ENCODE measurements at regions not wholly inside any gene's neighbourhood (a gene's known extent, or its start where the extent isn't known, plus 50 kb on each side); places are given as distances from the start of the nearest gene placed in this dataset.

DNA sequence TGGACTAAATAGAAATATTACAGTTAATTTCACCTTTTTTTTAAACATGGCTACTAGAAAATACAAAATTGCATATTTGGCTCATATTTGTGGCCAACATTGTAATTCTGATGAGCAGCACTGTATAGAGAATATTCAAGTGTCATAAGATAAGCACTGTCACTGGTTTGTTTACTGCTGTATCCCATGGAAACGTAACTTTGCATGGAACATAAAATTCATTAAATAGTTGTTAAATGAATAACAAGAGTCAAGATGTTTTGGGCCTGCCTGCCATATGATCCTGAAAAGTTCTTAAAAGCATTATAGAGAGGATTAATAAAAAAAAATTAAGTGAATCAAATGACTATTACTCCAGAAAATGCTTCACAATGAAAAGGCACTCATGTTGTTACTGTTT, 763.7 kb upstream of the CRIM1 start (continued):
- no peak for TF ChIP-seq SP1 (CRISPR knock-in tag; conservative IDR thresholded peaks at IDR 0.05)
- TF ChIP-seq, protein P1, sequence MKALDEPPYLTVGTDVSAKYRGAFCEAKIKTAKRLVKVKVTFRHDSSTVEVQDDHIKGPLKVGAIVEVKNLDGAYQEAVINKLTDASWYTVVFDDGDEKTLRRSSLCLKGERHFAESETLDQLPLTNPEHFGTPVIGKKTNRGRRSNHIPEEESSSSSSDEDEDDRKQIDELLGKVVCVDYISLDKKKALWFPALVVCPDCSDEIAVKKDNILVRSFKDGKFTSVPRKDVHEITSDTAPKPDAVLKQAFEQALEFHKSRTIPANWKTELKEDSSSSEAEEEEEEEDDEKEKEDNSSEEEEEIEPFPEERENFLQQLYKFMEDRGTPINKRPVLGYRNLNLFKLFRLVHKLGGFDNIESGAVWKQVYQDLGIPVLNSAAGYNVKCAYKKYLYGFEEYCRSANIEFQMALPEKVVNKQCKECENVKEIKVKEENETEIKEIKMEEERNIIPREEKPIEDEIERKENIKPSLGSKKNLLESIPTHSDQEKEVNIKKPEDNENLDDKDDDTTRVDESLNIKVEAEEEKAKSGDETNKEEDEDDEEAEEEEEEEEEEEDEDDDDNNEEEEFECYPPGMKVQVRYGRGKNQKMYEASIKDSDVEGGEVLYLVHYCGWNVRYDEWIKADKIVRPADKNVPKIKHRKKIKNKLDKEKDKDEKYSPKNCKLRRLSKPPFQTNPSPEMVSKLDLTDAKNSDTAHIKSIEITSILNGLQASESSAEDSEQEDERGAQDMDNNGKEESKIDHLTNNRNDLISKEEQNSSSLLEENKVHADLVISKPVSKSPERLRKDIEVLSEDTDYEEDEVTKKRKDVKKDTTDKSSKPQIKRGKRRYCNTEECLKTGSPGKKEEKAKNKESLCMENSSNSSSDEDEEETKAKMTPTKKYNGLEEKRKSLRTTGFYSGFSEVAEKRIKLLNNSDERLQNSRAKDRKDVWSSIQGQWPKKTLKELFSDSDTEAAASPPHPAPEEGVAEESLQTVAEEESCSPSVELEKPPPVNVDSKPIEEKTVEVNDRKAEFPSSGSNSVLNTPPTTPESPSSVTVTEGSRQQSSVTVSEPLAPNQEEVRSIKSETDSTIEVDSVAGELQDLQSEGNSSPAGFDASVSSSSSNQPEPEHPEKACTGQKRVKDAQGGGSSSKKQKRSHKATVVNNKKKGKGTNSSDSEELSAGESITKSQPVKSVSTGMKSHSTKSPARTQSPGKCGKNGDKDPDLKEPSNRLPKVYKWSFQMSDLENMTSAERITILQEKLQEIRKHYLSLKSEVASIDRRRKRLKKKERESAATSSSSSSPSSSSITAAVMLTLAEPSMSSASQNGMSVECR (CRISPR knock-in tag; IDR thresholded peaks at IDR 0.05; ENCODE audit: borderline replicate concordance), result no peak
- TF ChIP-seq, protein P2, sequence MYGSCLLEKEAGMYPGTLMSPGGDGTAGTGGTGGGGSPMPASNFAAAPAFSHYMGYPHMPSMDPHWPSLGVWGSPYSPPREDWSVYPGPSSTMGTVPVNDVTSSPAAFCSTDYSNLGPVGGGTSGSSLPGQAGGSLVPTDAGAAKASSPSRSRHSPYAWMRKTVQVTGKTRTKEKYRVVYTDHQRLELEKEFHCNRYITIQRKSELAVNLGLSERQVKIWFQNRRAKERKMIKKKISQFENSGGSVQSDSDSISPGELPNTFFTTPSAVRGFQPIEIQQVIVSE (CRISPR knock-in tag; IDR thresholded peaks at IDR 0.05; ENCODE audit: borderline replicate concordance), result no peak
- TF ChIP-seq FOXP1 (CRISPR knock-in tag; IDR thresholded peaks at IDR 0.05; ENCODE audit: borderline replicate concordance), result no peak

DNA sequence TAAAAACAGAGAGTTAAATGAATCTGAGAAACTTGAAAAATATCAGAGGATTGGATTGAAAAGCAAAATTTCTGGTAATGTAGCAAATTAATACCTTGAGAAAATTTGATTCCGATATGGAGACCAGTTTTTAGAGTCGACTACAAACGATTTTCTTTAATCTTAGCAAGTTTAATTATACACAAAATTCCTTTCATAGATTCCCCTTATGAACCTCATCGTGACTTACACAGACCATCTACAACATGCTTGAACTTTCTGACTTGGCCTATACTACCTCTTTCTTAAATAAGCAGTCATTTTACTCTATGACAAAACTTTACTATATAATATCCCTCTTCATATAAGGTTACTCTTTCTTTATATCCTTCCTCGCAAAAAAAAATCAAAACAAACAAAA, 769.6 kb upstream of the CRIM1 start:
- Mint-ChIP-seq H3K36me3 (peaks cover 72% of the 10 kb centered on the region), H3K4me3 (no peak overlapping the region), H3K27me3 (ENCODE audit: low read depth) (peaks cover 5% of the 10 kb centered on the region; the same call in 1 of the 2 replicates), H3K27ac (no peak overlapping the region), H3K4me1 (no peaks in the 10 kb centered on the region), H3K9me3 (peaks cover 81% of the 10 kb centered on the region)
- DNase-seq (ENCODE audit: low spot score), result no peak
- TF ChIP-seq ZBTB21 (CRISPR knock-in tag; IDR thresholded peaks at IDR 0.05; ENCODE audit: borderline replicate concordance) (no peak), TP53 (CRISPR knock-in tag; IDR thresholded peaks at IDR 0.05) (no peak)
- no peak for ATAC-seq
- ChIA-PET CTCF (no interaction called here), POLR2A (no interaction called here)

DNA sequence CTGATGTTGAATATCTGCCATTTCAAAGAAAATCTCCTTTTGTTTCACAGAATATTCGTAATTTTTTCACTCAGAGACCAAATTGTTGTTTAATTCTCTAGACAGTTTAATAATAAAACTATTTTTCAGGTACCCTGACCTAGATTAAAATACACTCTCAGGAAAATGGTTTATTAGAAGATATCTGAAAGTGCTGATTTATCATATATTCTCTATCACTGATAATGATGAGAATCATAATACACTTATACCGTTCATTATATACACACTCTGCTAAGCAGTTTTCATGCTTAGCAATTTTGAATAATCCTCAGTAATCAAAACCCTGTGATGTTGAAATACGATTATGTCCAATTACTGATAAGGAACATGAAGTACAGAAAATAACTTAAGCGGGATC, 772.9 kb upstream of the CRIM1 start:
- Mint-ChIP-seq H3K36me3 (peaks cover 72% of the 10 kb centered on the region), H3K4me3 (no peak overlapping the region), H3K27ac (no peak overlapping the region), H3K27me3 (ENCODE audit: low read depth) (peaks cover 5% of the 10 kb centered on the region; the same call in 1 of the 2 replicates), H3K4me1 (0 out of 2 replicates have a peak, but pooled peaks cover 3% of the 10 kb centered on the region), H3K9me3 (peaks cover 80% of the 10 kb centered on the region)
- ATAC-seq, result no peak
- CTCF ChIA-PET, result no interaction called here
- DNase-seq (ENCODE audit: low spot score), result no peak
- POLR2A ChIA-PET, result no interaction called here
- TF ChIP-seq ELF4 (CRISPR knock-in tag; IDR thresholded peaks at IDR 0.05; ENCODE audit: low read depth) (no peak), SMAD3 (CRISPR knock-in tag; IDR thresholded peaks at IDR 0.05; ENCODE audit: borderline replicate concordance) (no peak)
- TF ChIP-seq, protein P3, sequence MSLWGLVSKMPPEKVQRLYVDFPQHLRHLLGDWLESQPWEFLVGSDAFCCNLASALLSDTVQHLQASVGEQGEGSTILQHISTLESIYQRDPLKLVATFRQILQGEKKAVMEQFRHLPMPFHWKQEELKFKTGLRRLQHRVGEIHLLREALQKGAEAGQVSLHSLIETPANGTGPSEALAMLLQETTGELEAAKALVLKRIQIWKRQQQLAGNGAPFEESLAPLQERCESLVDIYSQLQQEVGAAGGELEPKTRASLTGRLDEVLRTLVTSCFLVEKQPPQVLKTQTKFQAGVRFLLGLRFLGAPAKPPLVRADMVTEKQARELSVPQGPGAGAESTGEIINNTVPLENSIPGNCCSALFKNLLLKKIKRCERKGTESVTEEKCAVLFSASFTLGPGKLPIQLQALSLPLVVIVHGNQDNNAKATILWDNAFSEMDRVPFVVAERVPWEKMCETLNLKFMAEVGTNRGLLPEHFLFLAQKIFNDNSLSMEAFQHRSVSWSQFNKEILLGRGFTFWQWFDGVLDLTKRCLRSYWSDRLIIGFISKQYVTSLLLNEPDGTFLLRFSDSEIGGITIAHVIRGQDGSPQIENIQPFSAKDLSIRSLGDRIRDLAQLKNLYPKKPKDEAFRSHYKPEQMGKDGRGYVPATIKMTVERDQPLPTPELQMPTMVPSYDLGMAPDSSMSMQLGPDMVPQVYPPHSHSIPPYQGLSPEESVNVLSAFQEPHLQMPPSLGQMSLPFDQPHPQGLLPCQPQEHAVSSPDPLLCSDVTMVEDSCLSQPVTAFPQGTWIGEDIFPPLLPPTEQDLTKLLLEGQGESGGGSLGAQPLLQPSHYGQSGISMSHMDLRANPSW (CRISPR knock-in tag; conservative IDR thresholded peaks at IDR 0.05; ENCODE audit: low read depth), result no peak
- TF ChIP-seq, protein P4, sequence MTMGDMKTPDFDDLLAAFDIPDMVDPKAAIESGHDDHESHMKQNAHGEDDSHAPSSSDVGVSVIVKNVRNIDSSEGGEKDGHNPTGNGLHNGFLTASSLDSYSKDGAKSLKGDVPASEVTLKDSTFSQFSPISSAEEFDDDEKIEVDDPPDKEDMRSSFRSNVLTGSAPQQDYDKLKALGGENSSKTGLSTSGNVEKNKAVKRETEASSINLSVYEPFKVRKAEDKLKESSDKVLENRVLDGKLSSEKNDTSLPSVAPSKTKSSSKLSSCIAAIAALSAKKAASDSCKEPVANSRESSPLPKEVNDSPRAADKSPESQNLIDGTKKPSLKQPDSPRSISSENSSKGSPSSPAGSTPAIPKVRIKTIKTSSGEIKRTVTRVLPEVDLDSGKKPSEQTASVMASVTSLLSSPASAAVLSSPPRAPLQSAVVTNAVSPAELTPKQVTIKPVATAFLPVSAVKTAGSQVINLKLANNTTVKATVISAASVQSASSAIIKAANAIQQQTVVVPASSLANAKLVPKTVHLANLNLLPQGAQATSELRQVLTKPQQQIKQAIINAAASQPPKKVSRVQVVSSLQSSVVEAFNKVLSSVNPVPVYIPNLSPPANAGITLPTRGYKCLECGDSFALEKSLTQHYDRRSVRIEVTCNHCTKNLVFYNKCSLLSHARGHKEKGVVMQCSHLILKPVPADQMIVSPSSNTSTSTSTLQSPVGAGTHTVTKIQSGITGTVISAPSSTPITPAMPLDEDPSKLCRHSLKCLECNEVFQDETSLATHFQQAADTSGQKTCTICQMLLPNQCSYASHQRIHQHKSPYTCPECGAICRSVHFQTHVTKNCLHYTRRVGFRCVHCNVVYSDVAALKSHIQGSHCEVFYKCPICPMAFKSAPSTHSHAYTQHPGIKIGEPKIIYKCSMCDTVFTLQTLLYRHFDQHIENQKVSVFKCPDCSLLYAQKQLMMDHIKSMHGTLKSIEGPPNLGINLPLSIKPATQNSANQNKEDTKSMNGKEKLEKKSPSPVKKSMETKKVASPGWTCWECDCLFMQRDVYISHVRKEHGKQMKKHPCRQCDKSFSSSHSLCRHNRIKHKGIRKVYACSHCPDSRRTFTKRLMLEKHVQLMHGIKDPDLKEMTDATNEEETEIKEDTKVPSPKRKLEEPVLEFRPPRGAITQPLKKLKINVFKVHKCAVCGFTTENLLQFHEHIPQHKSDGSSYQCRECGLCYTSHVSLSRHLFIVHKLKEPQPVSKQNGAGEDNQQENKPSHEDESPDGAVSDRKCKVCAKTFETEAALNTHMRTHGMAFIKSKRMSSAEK (CRISPR knock-in tag; IDR thresholded peaks at IDR 0.05; ENCODE audit: borderline replicate concordance), result no peak

All from WTC11 (cell line).